ENCODE measurements at regions not wholly inside any gene's neighbourhood (a gene's known extent, or its start where the extent isn't known, plus 50 kb on each side); places are given as distances from the start of the nearest gene placed in this dataset.

DNA sequence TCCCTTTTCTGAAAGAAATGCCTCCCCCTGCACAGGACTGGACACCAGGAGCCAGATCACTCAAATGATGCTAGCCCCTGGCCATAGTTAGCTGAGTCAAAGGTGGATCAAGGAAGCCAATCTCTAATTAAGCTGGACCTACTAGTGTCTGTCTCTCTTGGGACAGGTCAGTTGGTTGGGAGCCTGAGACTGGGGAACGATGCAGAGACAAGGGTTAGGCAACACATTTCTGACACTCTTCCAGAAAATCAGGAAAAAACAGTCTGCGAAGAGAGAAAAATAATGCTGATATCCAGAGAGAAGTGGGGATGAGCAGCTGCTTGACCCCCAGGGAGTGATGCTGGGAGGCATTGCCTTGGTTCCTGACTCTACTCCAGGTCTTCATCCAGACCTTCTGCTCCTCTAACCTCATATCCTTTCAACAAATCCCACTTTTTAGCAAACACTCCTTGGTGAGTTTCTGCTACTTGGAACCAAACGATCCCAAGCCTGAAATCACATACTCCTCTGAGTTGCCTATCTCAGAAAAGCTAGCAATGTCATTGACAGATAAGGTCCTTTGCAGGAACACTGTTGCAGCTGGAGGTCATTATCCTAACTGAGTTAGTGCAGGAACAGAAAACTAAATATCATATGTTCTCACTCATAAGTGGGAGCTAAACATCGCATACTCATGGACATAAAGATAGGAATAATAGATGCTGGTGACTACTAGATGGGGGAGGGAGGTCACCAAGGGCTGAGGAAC lies 369.7 kb downstream of the COG6 start:
- ChIA-PET CTCF (no interaction called here), POLR2A (ENCODE audit: low non-redundant PET) (interaction anchor here (0.7 kb wide), 1 partner anchor 125 kb away, joined by 3 read pairs; no protein-coding TSS in a partner anchor)
- no peak overlapping the region for H3K27ac ChIP-seq
- no peak for TF ChIP-seq CTCF (conservative IDR thresholded peaks at IDR 0.05; ENCODE audit: low read depth)
- DNase-seq (ENCODE audit: low spot score) = no peak

DNA sequence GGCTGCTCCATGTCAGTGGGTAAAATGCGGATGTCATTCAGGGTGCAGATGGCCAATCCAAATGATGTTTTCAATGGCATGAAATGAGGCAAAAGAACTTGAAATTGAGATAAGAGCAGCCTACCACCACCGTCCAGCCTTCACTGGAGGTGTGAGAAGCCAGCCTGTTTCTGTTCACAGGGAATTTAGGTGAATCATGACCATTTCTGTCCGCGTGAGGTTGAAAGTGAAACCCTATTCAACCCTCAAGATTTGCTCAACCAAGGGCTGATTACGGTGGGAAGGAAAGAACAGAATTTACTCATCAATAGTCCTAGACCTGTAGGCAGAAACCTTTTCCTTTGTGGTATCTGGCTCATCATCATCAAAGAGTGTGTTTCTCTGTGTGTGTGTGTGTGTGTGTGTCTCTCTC lies 370.7 kb downstream of the COG6 start:
- no peak overlapping the region for H3K27ac ChIP-seq
- TF ChIP-seq CTCF (conservative IDR thresholded peaks at IDR 0.05; ENCODE audit: low read depth) = no peak
- ChIA-PET CTCF (no interaction called here), POLR2A (ENCODE audit: low non-redundant PET) (interaction anchor here (0.7 kb wide), 1 partner anchor 126 kb away, joined by 3 read pairs; no protein-coding TSS in a partner anchor)
- no peak for DNase-seq (ENCODE audit: low spot score)

DNA sequence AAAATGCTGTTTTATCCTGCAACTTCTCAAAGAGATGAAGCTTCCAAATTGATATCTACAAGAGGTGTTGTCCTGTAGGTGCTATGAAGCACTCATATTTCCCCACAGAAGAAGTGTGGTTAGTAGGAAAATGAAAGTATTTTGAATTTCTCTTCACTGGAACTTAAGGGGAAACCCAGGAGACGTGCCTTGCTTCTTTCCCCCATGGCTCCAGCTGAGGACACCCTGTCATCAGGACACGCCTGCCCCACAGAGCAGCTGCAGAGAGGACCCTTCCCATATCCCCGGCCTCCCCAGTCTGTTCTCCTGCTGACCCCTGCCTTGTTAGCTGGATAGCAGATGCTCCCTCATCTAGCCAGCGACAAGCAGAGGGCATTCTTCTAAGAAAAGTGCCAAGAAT lies 371.3 kb downstream of the COG6 start:
- no peak for TF ChIP-seq CTCF (conservative IDR thresholded peaks at IDR 0.05; ENCODE audit: low read depth)
- no peak for DNase-seq (ENCODE audit: low spot score)
- CTCF ChIA-PET = interaction anchor here (0.7 kb wide), 1 partner anchor 357 kb away, joined by 4 read pairs; no protein-coding TSS in a partner anchor
- POLR2A ChIA-PET (ENCODE audit: low non-redundant PET) = no interaction called here
- no peak overlapping the region for H3K27ac ChIP-seq

DNA sequence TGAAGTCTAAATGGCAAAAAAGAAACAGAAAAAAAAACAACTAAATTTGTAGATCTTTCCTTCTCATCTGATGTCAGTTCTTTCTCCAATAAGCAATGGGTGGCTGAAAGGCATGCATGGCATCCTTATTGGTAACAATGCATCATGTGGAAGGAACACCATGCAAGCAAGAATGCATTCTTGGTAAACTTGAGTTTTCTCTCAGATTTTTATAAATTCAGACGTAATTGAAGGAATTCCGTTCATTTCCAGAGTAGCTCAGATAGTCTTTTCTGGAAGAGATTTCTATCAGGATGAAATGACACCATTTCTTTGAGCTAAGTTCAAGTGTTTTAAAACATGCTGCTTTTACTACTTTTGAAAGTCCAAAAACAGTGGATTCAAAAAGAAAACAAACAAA lies 373.0 kb downstream of the COG6 start:
- TF ChIP-seq CTCF (conservative IDR thresholded peaks at IDR 0.05; ENCODE audit: low read depth) = no peak
- DNase-seq (ENCODE audit: low spot score) = no peak
- ChIA-PET POLR2A (ENCODE audit: low non-redundant PET) (interaction anchor here (0.7 kb wide), 2 partner anchors 13 to 36 kb away, joined by 3 to 7 read pairs; no protein-coding TSS in a partner anchor), CTCF (interaction anchor here (0.6 kb wide), 1 partner anchor 40 kb away, joined by 4 read pairs; no protein-coding TSS in a partner anchor)
- no peak overlapping the region for H3K27ac ChIP-seq

DNA sequence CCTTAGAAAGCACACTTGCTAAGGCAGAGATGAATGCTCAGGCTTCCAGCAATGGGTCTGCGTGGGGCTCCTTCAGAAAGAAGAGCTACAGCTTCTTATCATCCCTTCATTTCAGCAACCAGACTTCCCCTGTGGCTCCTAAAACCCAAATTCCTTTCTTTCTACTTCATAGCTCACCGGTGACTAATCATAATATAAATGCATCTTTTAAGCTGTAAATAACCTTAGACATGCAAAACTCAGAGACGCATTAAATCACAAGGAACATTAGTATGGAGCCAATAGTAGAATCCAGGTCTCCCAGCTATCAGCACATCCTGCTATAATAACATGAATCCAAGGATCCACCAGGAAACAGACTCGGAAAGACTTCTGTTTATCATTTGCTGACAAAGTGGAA lies 375.6 kb downstream of the COG6 start:
- ChIA-PET POLR2A (ENCODE audit: low non-redundant PET) (no interaction called here), CTCF (no interaction called here)
- peak; percentile 30 for DNase-seq (ENCODE audit: low spot score)
- TF ChIP-seq CTCF (conservative IDR thresholded peaks at IDR 0.05; ENCODE audit: low read depth) = no peak
- no peak overlapping the region for H3K27ac ChIP-seq

DNA sequence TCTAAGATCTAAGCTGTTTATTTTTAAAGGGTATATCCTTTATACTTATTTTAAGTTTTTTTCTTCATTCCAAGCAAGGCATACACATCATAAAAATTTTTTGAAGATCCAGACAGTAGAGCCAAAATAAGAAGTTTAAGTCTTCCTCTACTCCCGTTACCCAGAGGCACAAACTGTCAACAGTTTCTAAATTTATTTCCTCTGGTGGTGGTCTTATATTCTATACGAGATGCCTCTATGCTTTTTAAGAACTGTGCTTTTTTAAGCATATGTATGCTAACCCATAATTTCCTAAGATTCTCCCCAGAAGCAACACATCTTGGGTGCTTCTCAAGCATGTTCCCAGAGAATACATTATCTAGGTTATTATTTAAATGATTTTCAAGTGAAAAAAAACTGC lies 383.6 kb downstream of the COG6 start:
- no peak for DNase-seq (ENCODE audit: low spot score)
- CTCF ChIA-PET = no interaction called here
- H3K27ac ChIP-seq = no peak overlapping the region
- POLR2A ChIA-PET (ENCODE audit: low non-redundant PET) = no interaction called here
- no peak for TF ChIP-seq CTCF (conservative IDR thresholded peaks at IDR 0.05; ENCODE audit: low read depth)

Data from RWPE1 (cell line).